ENCODE measurements at regions not wholly inside any gene's neighbourhood (a gene's known extent, or its start where the extent isn't known, plus 50 kb on each side); places are given as distances from the start of the nearest gene placed in this dataset.

GRCh38 chr5:62066761-62067277, 239.2 kb upstream of the KIF2A start:
- Mint-ChIP-seq H3K27ac (ENCODE audit: unreplicated experiment) (no peak overlapping the region), H3K9me3 (ENCODE audit: unreplicated experiment) (no peaks in the 10 kb centered on the region), H3K4me1 (ENCODE audit: unreplicated experiment) (no peaks in the 10 kb centered on the region), H3K27me3 (ENCODE audit: unreplicated experiment) (no peaks in the 10 kb centered on the region), H3K4me3 (ENCODE audit: unreplicated experiment) (no peak overlapping the region), H3K36me3 (ENCODE audit: low read depth, unreplicated experiment) (no peaks in the 10 kb centered on the region)
- no peak for DNase-seq (ENCODE audit: low spot score)
- no peak for TF ChIP-seq CTCF (IDR thresholded peaks at IDR 0.05; ENCODE audit: unreplicated experiment)

GRCh38 chr5:62068554-62068953, 237.5 kb upstream of the KIF2A start:
- Mint-ChIP-seq H3K27ac (ENCODE audit: unreplicated experiment) (no peak overlapping the region), H3K9me3 (ENCODE audit: unreplicated experiment) (no peaks in the 10 kb centered on the region), H3K4me3 (ENCODE audit: unreplicated experiment) (no peak overlapping the region), H3K27me3 (ENCODE audit: unreplicated experiment) (no peaks in the 10 kb centered on the region), H3K36me3 (ENCODE audit: low read depth, unreplicated experiment) (no peaks in the 10 kb centered on the region), H3K4me1 (ENCODE audit: unreplicated experiment) (no peaks in the 10 kb centered on the region)
- no peak for DNase-seq (ENCODE audit: low spot score)
- no peak for TF ChIP-seq CTCF (IDR thresholded peaks at IDR 0.05; ENCODE audit: unreplicated experiment)

- no peak overlapping the region for H3K4me3 Mint-ChIP-seq (ENCODE audit: unreplicated experiment)
- H3K27ac Mint-ChIP-seq (ENCODE audit: unreplicated experiment): no peak overlapping the region
- no peak for TF ChIP-seq CTCF (IDR thresholded peaks at IDR 0.05; ENCODE audit: unreplicated experiment)
- H3K9me3 Mint-ChIP-seq (ENCODE audit: unreplicated experiment): no peaks in the 10 kb centered on the region
- H3K27me3 Mint-ChIP-seq (ENCODE audit: unreplicated experiment): no peaks in the 10 kb centered on the region
- peaks cover 5% of the 10 kb centered on the region for H3K4me1 Mint-ChIP-seq (ENCODE audit: unreplicated experiment)
- no peaks in the 10 kb centered on the region for H3K36me3 Mint-ChIP-seq (ENCODE audit: low read depth, unreplicated experiment)
- DNase-seq (ENCODE audit: low spot score): no peak
Measured at GRCh38 chr5:62077387-62077786, 228.6 kb upstream of the KIF2A start.

GRCh38 chr5:62077823-62078550, 228.0 kb upstream of the KIF2A start:
- Mint-ChIP-seq H3K27ac (ENCODE audit: unreplicated experiment) (no peak overlapping the region), H3K36me3 (ENCODE audit: low read depth, unreplicated experiment) (no peaks in the 10 kb centered on the region), H3K9me3 (ENCODE audit: unreplicated experiment) (no peaks in the 10 kb centered on the region), H3K4me3 (ENCODE audit: unreplicated experiment) (no peak overlapping the region), H3K27me3 (ENCODE audit: unreplicated experiment) (no peaks in the 10 kb centered on the region), H3K4me1 (ENCODE audit: unreplicated experiment) (peaks cover 5% of the 10 kb centered on the region)
- DNase-seq (ENCODE audit: low spot score): no peak
- TF ChIP-seq CTCF (IDR thresholded peaks at IDR 0.05; ENCODE audit: unreplicated experiment): no peak

GRCh38 chr5:62082370-62082801, 223.6 kb upstream of the KIF2A start:
- no peaks in the 10 kb centered on the region for H3K36me3 Mint-ChIP-seq (ENCODE audit: low read depth, unreplicated experiment)
- no peak for TF ChIP-seq CTCF (IDR thresholded peaks at IDR 0.05; ENCODE audit: unreplicated experiment)
- no peaks in the 10 kb centered on the region for H3K9me3 Mint-ChIP-seq (ENCODE audit: unreplicated experiment)
- H3K27me3 Mint-ChIP-seq (ENCODE audit: unreplicated experiment): no peaks in the 10 kb centered on the region
- no peaks in the 10 kb centered on the region for H3K4me1 Mint-ChIP-seq (ENCODE audit: unreplicated experiment)
- no peak overlapping the region for H3K4me3 Mint-ChIP-seq (ENCODE audit: unreplicated experiment)
- no peak for DNase-seq (ENCODE audit: low spot score)
- H3K27ac Mint-ChIP-seq (ENCODE audit: unreplicated experiment): no peak overlapping the region
